ENCODE measurements at regions not wholly inside any gene's neighbourhood (a gene's known extent, or its start where the extent isn't known, plus 50 kb on each side); places are given as distances from the start of the nearest gene placed in this dataset.

DNA sequence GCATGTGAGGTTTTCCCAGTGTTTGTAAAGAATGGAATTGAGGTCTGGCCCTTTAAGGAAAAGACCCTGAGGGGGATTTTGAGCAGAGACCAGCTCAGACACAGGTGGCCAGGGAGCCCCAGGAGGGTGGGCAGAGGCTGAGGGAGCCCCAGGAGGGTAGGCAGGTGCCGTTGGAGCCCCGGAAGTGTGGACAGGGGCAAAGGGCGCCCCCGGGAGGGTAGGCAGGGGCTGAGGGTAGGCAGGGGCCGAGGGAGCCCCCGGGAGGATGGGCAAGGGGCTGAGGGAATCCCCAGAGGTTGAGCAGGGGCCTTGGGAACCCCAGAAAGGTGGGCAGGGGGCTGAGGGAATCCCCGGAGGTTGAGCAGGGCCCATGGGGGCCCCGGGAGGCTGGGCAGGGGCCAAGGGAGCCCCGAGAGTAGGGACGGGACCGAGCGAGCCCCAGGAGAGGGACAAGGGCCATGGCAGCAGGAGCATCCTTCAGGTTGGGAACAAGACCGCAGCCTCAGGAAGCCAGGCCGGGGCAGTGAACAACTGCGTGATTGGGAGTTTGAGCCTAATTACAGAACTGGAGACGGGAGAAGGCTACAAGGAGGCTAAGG lies 292.0 kb downstream of the BRD1 start:
- Histone ChIP-seq H3K4me2 (ENCODE audit: low read length) (no peak overlapping the region), H3K4me1 (ENCODE audit: control insufficient read depth, low read length) (no peaks in the 10 kb centered on the region), H3K27ac (ENCODE audit: low read depth, low read length) (no peak overlapping the region), H4K20me1 (ENCODE audit: control insufficient read depth, insufficient read depth, low read depth, low read length) (no peaks in the 10 kb centered on the region), H3K79me2 (ENCODE audit: control insufficient read depth, low read length) (no peaks in the 10 kb centered on the region), H3K27me3 (ENCODE audit: control insufficient read depth, low read length) (no peaks in the 10 kb centered on the region), H3K9me2 (replicated peaks; ENCODE audit: control insufficient read depth, low read length) (no peaks in the 10 kb centered on the region), H3K36me3 (ENCODE audit: control insufficient read depth, low read length) (no peaks in the 10 kb centered on the region), H3F3A (ENCODE audit: control insufficient read depth, insufficient read depth) (no peaks in the 10 kb centered on the region), H3K4me3 (ENCODE audit: low read length) (no peak overlapping the region), H3K9me3 (ENCODE audit: control insufficient read depth, insufficient read depth, low read length) (no peaks in the 10 kb centered on the region)
- TF ChIP-seq, protein P1, sequence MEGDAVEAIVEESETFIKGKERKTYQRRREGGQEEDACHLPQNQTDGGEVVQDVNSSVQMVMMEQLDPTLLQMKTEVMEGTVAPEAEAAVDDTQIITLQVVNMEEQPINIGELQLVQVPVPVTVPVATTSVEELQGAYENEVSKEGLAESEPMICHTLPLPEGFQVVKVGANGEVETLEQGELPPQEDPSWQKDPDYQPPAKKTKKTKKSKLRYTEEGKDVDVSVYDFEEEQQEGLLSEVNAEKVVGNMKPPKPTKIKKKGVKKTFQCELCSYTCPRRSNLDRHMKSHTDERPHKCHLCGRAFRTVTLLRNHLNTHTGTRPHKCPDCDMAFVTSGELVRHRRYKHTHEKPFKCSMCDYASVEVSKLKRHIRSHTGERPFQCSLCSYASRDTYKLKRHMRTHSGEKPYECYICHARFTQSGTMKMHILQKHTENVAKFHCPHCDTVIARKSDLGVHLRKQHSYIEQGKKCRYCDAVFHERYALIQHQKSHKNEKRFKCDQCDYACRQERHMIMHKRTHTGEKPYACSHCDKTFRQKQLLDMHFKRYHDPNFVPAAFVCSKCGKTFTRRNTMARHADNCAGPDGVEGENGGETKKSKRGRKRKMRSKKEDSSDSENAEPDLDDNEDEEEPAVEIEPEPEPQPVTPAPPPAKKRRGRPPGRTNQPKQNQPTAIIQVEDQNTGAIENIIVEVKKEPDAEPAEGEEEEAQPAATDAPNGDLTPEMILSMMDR (IDR thresholded peaks at IDR 0.05; ENCODE audit: low read depth, low read length, poor library complexity, severe bottlenecking) = no peak
- TF ChIP-seq EZH2phosphoT487 (IDR thresholded peaks at IDR 0.05; ENCODE audit: borderline replicate concordance, low read length) = no peak

DNA sequence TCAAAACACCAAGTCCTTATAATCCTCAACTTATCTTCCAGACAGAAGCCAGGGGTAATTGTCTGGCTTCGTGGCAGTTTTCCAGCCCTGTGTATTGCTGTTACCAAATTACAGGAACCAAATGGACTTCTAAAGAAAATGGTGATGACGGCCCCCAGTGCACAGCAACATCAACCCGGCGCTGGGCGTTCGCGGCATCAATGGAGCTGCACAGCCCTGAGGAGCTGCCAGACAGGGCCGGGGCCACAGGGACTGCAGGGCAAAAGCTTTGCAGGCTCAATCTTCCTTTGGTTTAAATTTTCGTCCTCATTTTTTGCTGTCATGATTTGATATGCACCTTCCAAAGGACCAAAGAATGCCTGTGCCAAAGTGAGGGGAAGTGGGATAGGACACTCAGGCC lies 292.5 kb downstream of the BRD1 start:
- Histone ChIP-seq H4K20me1 (ENCODE audit: control insufficient read depth, insufficient read depth, low read depth, low read length) (no peaks in the 10 kb centered on the region), H3K4me2 (ENCODE audit: low read length) (no peak overlapping the region), H3K79me2 (ENCODE audit: control insufficient read depth, low read length) (no peaks in the 10 kb centered on the region), H3K4me1 (ENCODE audit: control insufficient read depth, low read length) (no peaks in the 10 kb centered on the region), H3K36me3 (ENCODE audit: control insufficient read depth, low read length) (no peaks in the 10 kb centered on the region), H3K27ac (ENCODE audit: low read depth, low read length) (no peak overlapping the region), H3K27me3 (ENCODE audit: control insufficient read depth, low read length) (no peaks in the 10 kb centered on the region), H3F3A (ENCODE audit: control insufficient read depth, insufficient read depth) (no peaks in the 10 kb centered on the region), H3K9me3 (ENCODE audit: control insufficient read depth, insufficient read depth, low read length) (no peaks in the 10 kb centered on the region), H3K9me2 (replicated peaks; ENCODE audit: control insufficient read depth, low read length) (no peaks in the 10 kb centered on the region), H3K4me3 (ENCODE audit: low read length) (no peak overlapping the region)
- TF ChIP-seq EZH2phosphoT487 (IDR thresholded peaks at IDR 0.05; ENCODE audit: borderline replicate concordance, low read length) = no peak
- TF ChIP-seq, protein P1 (IDR thresholded peaks at IDR 0.05; ENCODE audit: low read depth, low read length, poor library complexity, severe bottlenecking) = no peak

DNA sequence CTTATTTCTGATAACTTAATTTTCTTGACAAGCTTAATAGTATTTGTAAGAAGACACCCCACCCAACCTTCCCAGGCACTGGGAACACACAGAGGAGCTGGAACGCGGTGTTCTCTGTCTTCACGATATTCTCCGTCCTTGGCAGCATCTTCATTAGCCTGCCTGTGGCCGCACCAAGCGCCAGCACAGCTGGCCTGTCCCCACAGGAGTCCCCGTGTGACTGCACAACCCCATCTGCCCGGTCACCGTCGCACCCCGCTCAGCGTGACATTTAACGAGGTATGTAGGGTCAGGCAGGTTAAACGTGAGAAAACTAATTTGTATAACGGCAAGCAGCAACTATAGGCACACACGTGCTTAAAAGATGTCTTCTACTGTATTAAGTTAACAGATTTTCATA lies 293.3 kb downstream of the BRD1 start:
- no peak for TF ChIP-seq EZH2phosphoT487 (IDR thresholded peaks at IDR 0.05; ENCODE audit: borderline replicate concordance, low read length)
- TF ChIP-seq, protein P1 (IDR thresholded peaks at IDR 0.05; ENCODE audit: low read depth, low read length, poor library complexity, severe bottlenecking) = no peak
- Histone ChIP-seq H3K9me2 (replicated peaks; ENCODE audit: control insufficient read depth, low read length) (no peaks in the 10 kb centered on the region), H3K4me2 (ENCODE audit: low read length) (no peak overlapping the region), H3K9me3 (ENCODE audit: control insufficient read depth, insufficient read depth, low read length) (no peaks in the 10 kb centered on the region), H3K79me2 (ENCODE audit: control insufficient read depth, low read length) (no peaks in the 10 kb centered on the region), H3K4me1 (ENCODE audit: control insufficient read depth, low read length) (no peaks in the 10 kb centered on the region), H4K20me1 (ENCODE audit: control insufficient read depth, insufficient read depth, low read depth, low read length) (no peaks in the 10 kb centered on the region), H3K27ac (ENCODE audit: low read depth, low read length) (no peak overlapping the region), H3F3A (ENCODE audit: control insufficient read depth, insufficient read depth) (no peaks in the 10 kb centered on the region), H3K27me3 (ENCODE audit: control insufficient read depth, low read length) (no peaks in the 10 kb centered on the region), H3K4me3 (ENCODE audit: low read length) (no peak overlapping the region), H3K36me3 (ENCODE audit: control insufficient read depth, low read length) (no peaks in the 10 kb centered on the region)
